ENCODE measurements at regions not wholly inside any gene's neighbourhood (a gene's known extent, or its start where the extent isn't known, plus 50 kb on each side); places are given as distances from the start of the nearest gene placed in this dataset.
"Not testable (repeated sequence)": the region's sequence is repeated elsewhere in the genome, so short reads cannot be mapped to it uniquely, and the experiment has no call there.

GRCh38 chr3:164360738-164361406, 717.4 kb downstream of the SI start:
- ATAC-seq (ENCODE audit: poor library complexity), result no peak
- intact Hi-C loops (cut with DNase I), result no loop called here
- DNase-seq, result no peak

- ATAC-seq (ENCODE audit: poor library complexity), result no peak
- intact Hi-C loops (cut with DNase I), result no loop called here
Observed at GRCh38 chr3:164360078-164360578, 718.2 kb downstream of the SI start.

GRCh38 chr3:164352991-164353390, 725.3 kb downstream of the SI start:
- DNase-seq, result no peak

More at GRCh38 chr3:164360078-164360578, 718.2 kb downstream of the SI start:
- DNase-seq, result no peak

GRCh38 chr3:164351131-164351530, 727.2 kb downstream of the SI start:
- DNase-seq (no peak), ATAC-seq (ENCODE audit: poor library complexity) (no peak)
- intact Hi-C loops (cut with DNase I), result no loop called here

More at GRCh38 chr3:164352991-164353390, 725.3 kb downstream of the SI start:
- ATAC-seq (ENCODE audit: poor library complexity), result no peak
- intact Hi-C loops (cut with DNase I), result no loop called here

GRCh38 chr3:164342206-164342605, 736.1 kb downstream of the SI start:
- ATAC-seq (ENCODE audit: poor library complexity); DNase-seq; intact Hi-C loops (cut with DNase I): not testable (repeated sequence)

- ATAC-seq (ENCODE audit: poor library complexity) (no peak), DNase-seq (no peak)
- intact Hi-C loops (cut with DNase I), result no loop called here
Observed at GRCh38 chr3:164341086-164341485, 737.2 kb downstream of the SI start.

GRCh38 chr3:164340273-164340672, 738.0 kb downstream of the SI start:
- DNase-seq (no peak), ATAC-seq (ENCODE audit: poor library complexity) (no peak)
- intact Hi-C loops (cut with DNase I), result no loop called here

- intact Hi-C loops (cut with DNase I), result no loop called here
- DNase-seq, result no peak
- ATAC-seq (ENCODE audit: poor library complexity), result no peak
Observed at GRCh38 chr3:164332831-164333802, 745.2 kb downstream of the SI start.

- intact Hi-C loops (cut with DNase I), result no loop called here
- ATAC-seq (ENCODE audit: poor library complexity) (no peak), DNase-seq (no peak)
Observed at GRCh38 chr3:164326714-164327113, 751.6 kb downstream of the SI start.

- intact Hi-C loops (cut with DNase I), result no loop called here
- no peak for DNase-seq
- no peak for ATAC-seq (ENCODE audit: poor library complexity)
Observed at GRCh38 chr3:164320962-164321361, 757.3 kb downstream of the SI start.

- no peak for DNase-seq
- intact Hi-C loops (cut with DNase I), result no loop called here
- ATAC-seq (ENCODE audit: poor library complexity), result no peak
Observed at GRCh38 chr3:164306042-164306441, 772.3 kb downstream of the SI start.

GRCh38 chr3:164303894-164304293, 774.4 kb downstream of the SI start:
- DNase-seq (no peak), ATAC-seq (ENCODE audit: poor library complexity) (no peak)
- intact Hi-C loops (cut with DNase I), result no loop called here

- DNase-seq (no peak), ATAC-seq (ENCODE audit: poor library complexity) (no peak)
- intact Hi-C loops (cut with DNase I), result no loop called here
Observed at GRCh38 chr3:164302622-164303021, 775.7 kb downstream of the SI start.

GRCh38 chr3:164291486-164291885, 786.8 kb downstream of the SI start:
- DNase-seq; intact Hi-C loops (cut with DNase I); ATAC-seq (ENCODE audit: poor library complexity): not testable (repeated sequence)

- intact Hi-C loops (cut with DNase I), result no loop called here
- DNase-seq, result no peak
- no peak for ATAC-seq (ENCODE audit: poor library complexity)
Observed at GRCh38 chr3:164278550-164278949, 799.7 kb downstream of the SI start.

- intact Hi-C loops (cut with DNase I), result no loop called here
- ATAC-seq (ENCODE audit: poor library complexity), result no peak
- no peak for DNase-seq
Observed at GRCh38 chr3:164267053-164267452, 811.2 kb downstream of the SI start.

GRCh38 chr3:164250923-164251322, 827.4 kb downstream of the SI start:
- no peak for ATAC-seq (ENCODE audit: poor library complexity)
- intact Hi-C loops (cut with DNase I), result no loop called here
- no peak for DNase-seq

GRCh38 chr3:164236851-164237250, 841.4 kb downstream of the SI start:
- intact Hi-C loops (cut with DNase I), result no loop called here
- ATAC-seq (ENCODE audit: poor library complexity) (no peak), DNase-seq (no peak)

GRCh38 chr3:164235289-164236028, 842.8 kb downstream of the SI start:
- intact Hi-C loops (cut with DNase I), result no loop called here
- no peak for ATAC-seq (ENCODE audit: poor library complexity)

More at GRCh38 chr3:164235289-164236028, 842.8 kb downstream of the SI start:
- DNase-seq, result no peak
